GM12878 (cell line): ENCODE measurements at regions not wholly inside any gene's neighbourhood (a gene's known extent, or its start where the extent isn't known, plus 50 kb on each side); places are given as distances from the start of the nearest gene placed in this dataset.

Source experiments
- ATAC-seq: fragments of 200-7000 bp; cut with Tn5 transposase; 3 replicates; pipeline ENCODE4 v1.9.1; 2020; ENCODE audit warnings: mild to moderate bottlenecking, moderate library complexity
- BruUV-seq: library from RNA; stranded (reverse); fragments of 400-500 nt; replicated peaks from 2 replicates; lab custom pipeline; 2021; lab: Mats Ljungman, UMichigan
- CTCF ChIA-PET: fragments of 300-600 bp; sonication (Branson Sonifier 250); formaldehyde crosslinking; extraction: SDS; loops from one replicate; lab custom pipeline; 2021; ENCODE audit warnings: inconsistent platforms; lab: Yijun Ruan, JAX
- POLR2A ChIA-PET: fragments of 350-600 bp; formaldehyde crosslinking; extraction: SDS; loops from one replicate; lab custom pipeline; 2021; ENCODE audit warnings: inconsistent platforms; lab: Charles Lee
- RAD21 ChIA-PET: fragments of 300-600 bp; sonication (Branson Sonifier 250); formaldehyde crosslinking; loops from one replicate; lab custom pipeline; 2023; ENCODE audit warnings: antibody characterized with exemption; ENCODE audit not compliant: unreplicated experiment; lab: Charles Lee
- SMC1A ChIA-PET: fragments of 300-600 bp; sonication (Branson Sonifier 250); formaldehyde crosslinking; loops from one replicate; lab custom pipeline; 2023; ENCODE audit not compliant: unreplicated experiment, uncharacterized antibody; lab: Charles Lee
- DNase-seq: peaks from one replicate; pipeline ENCODE4 v3.0.0-alpha.2; 2011; ENCODE audit warnings: low read depth, low spot score
- FAIRE-seq: peaks from 3 replicates; lab custom pipeline; 2011; peaks lifted over from hg19 to GRCh38; lab: Jason Lieb, UNC
- H2AFZ ChIP-seq: 2 replicates; pipeline ENCODE4 v1.6.0; 2011; ENCODE audit warnings: low read depth, low read length, control low read depth; ENCODE audit not compliant: control insufficient read depth
- H3K27ac ChIP-seq: 2 replicates; pipeline ENCODE4 v1.5.1; 2011; ENCODE audit warnings: control low read depth; ENCODE audit not compliant: control insufficient read depth, insufficient read depth
- H3K27me3 ChIP-seq, 2 experiments: replicated peaks in 1 of 2; 2 replicates each; pipeline versions ENCODE4 v1.6.0 to v1.6.1; 2011; ENCODE audit warnings: low read length in 1 of 2; ENCODE audit not compliant: control insufficient read depth in 2 of 2, insufficient read depth in 2 of 2
- H3K36me3 ChIP-seq, 2 experiments: 2 replicates each; pipeline ENCODE4 v1.5.1; 2011; ENCODE audit warnings: low read length in 1 of 2; ENCODE audit not compliant: control insufficient read depth in 2 of 2, insufficient read depth in 2 of 2
- H3K4me1 ChIP-seq: 2 replicates; pipeline ENCODE4 v1.6.1; 2011; ENCODE audit warnings: mild to moderate bottlenecking, low read length, moderate library complexity, mixed read lengths; ENCODE audit not compliant: control insufficient read depth, insufficient read depth
- H3K4me2 ChIP-seq: 2 replicates; pipeline ENCODE4 v1.6.0; 2011; ENCODE audit warnings: control low read depth; ENCODE audit not compliant: control insufficient read depth, insufficient read depth
- H3K4me3 ChIP-seq: fragments of 200-600 bp; sonication (generic); 2 replicates; pipeline ENCODE4 v1.5.1; 2016
- H3K79me2 ChIP-seq: 2 replicates; pipeline ENCODE4 v1.6.0; 2011; ENCODE audit warnings: low read length; ENCODE audit not compliant: control insufficient read depth, insufficient read depth
- H3K9ac ChIP-seq: 2 replicates; pipeline ENCODE4 v1.8.0; 2011; ENCODE audit warnings: low read length, control low read depth, mixed read lengths; ENCODE audit not compliant: control insufficient read depth, insufficient read depth
- H3K9me3 ChIP-seq: replicated peaks from 3 replicates; pipeline ENCODE4 v1.5.1; 2011; ENCODE audit warnings: mild to moderate bottlenecking, low read length; ENCODE audit not compliant: control insufficient read depth, insufficient read depth
- H4K20me1 ChIP-seq: 2 replicates; pipeline ENCODE4 v1.6.0; 2011; ENCODE audit not compliant: control insufficient read depth, insufficient read depth
- BMI1 ChIP-seq: fragments of 450-650 bp; IDR thresholded peaks from 2 replicates; pipeline ENCODE4 v1.6.1; 2016; ENCODE audit warnings: mild to moderate bottlenecking, moderate library complexity, borderline replicate concordance
- CEBPB ChIP-seq, 2 experiments: fragments of 150-350 bp in 1 of 2; IDR thresholded peaks; 2 replicates each; pipeline ENCODE4 v1.6.1; 2012 to 2014; ENCODE audit warnings: low read depth in 2 of 2, low read length in 2 of 2, borderline replicate concordance in 1 of 2, inconsistent platforms in 1 of 2
- CREB1 ChIP-seq: IDR thresholded peaks from 2 replicates; pipeline ENCODE4 v1.6.1; 2012; ENCODE audit warnings: low read depth, mild to moderate bottlenecking, inconsistent platforms
- ESRRA ChIP-seq: IDR thresholded peaks from 2 replicates; pipeline ENCODE4 v1.6.1; 2012; ENCODE audit warnings: mild to moderate bottlenecking, low read length, improper control_type of control experiment
- HDGF ChIP-seq: fragments of 450-650 bp; IDR thresholded peaks from 2 replicates; pipeline ENCODE4 v1.6.1; 2016; ENCODE audit warnings: antibody characterized with exemption
- NFXL1 ChIP-seq: fragments of 450-650 bp; IDR thresholded peaks from 2 replicates; pipeline ENCODE4 v1.6.1; 2017; ENCODE audit warnings: antibody characterized with exemption, mild to moderate bottlenecking, borderline replicate concordance
- NR2F1 ChIP-seq: fragments of 450-650 bp; conservative IDR thresholded peaks from 2 replicates; pipeline ENCODE4 v1.6.1; 2017; ENCODE audit warnings: mild to moderate bottlenecking
- SMARCA5 ChIP-seq: fragments of 450-650 bp; IDR thresholded peaks from 2 replicates; pipeline ENCODE4 v1.6.1; 2017; ENCODE audit warnings: mild to moderate bottlenecking
- ZNF384 ChIP-seq: IDR thresholded peaks from 2 replicates; pipeline ENCODE4 v1.6.1; 2012; ENCODE audit warnings: low read depth, mild to moderate bottlenecking, low read length, improper control_type of control experiment, borderline replicate concordance
- ZNF622 ChIP-seq: fragments of 450-650 bp; IDR thresholded peaks from 2 replicates; pipeline ENCODE4 v1.6.1; 2017; ENCODE audit warnings: mild to moderate bottlenecking, inconsistent platforms
- WGBS: methylation state at CpG from one replicate; pipeline ENCODE4 v1.1.6; 2016; ENCODE audit warnings: low lambda C conversion rate; ENCODE audit not compliant: insufficient replicate concordance, insufficient coverage; ENCODE audit errors: missing lambda C conversion rate; 5-methylcytosine and 5-hydroxymethylcytosine counted together
- in situ Hi-C: fragments of 300-500 bp; cut with MboI; formaldehyde crosslinking; loops from 9 replicates; pipeline ENCODE4 v1.14.3; 2018; ENCODE audit warnings: mixed read lengths
- intact Hi-C: fragments of 100-400 bp; cut with micrococcal nuclease; formaldehyde crosslinking; loops from one replicate; pipeline ENCODE4 v1.14.2; 2022; ENCODE audit not compliant: unreplicated experiment
- TF ChIP-seq, protein P1 (sequence below): IDR thresholded peaks from 2 replicates; pipeline ENCODE4 v1.6.1; 2011; ENCODE audit warnings: low read depth, low read length, improper control_type of control experiment, borderline replicate concordance

DNA sequence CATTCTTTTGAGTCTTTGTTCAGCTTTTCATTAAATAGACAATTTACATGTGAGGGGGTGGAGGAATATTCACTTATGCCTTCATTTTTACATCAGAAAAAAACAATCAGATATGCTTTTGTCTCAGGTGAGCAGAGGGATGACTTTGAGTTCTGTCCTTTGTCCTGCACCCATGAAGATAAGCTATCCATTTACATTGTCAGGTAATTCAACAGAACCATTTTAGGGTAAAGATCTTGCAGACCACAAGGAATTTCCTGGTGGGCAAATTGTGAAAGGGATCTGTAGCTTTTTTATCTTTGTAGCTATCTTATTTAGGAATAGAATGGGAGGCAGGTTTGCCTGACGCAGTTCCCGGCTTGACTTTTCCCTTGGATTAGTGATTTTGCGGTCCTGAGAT is 242.7 kb upstream of the IRF2BP2 start:
- Histone ChIP-seq H3K4me3 (no peak overlapping the region), H4K20me1 (no peaks in the 10 kb centered on the region), H3K9me3 (no peaks in the 10 kb centered on the region), H3K4me1 (peaks cover 22% of the 10 kb centered on the region), H3K9ac (no peak overlapping the region), H3K4me2 (no peak overlapping the region), H3K36me3 (no peaks in the 10 kb centered on the region), H2AFZ (no peak overlapping the region), H3K27me3 (no peaks in the 10 kb centered on the region), H3K79me2 (no peaks in the 10 kb centered on the region), H3K27ac (no peak overlapping the region)
- ChIA-PET RAD21 (interaction anchor here (1.0 kb wide), 1 partner anchor 84 kb away, joined by 3 read pairs; no protein-coding TSS in a partner anchor), POLR2A (interaction anchor here (1.2 kb wide), 1 partner anchor 10 kb away, joined by 5 read pairs; no protein-coding TSS in a partner anchor), SMC1A (interaction anchor here (1.0 to 2.9 kb wide), 5 partner anchors 7 to 105 kb away, joined by 3 to 7 read pairs (median 4); no protein-coding TSS in a partner anchor), CTCF (interaction anchor here (1.0 to 1.4 kb wide), 4 partner anchors 9 to 29 kb away, joined by 3 to 4 read pairs (median 3); no protein-coding TSS in a partner anchor)
- in situ Hi-C loops (no loop called here), intact Hi-C loops (no loop called here)
- no TSS peak for BruUV-seq
- WGBS = 98% methylated on average over 3 of the region's 3 CpGs
- FAIRE-seq (no peak), ATAC-seq (no peak), DNase-seq (no peak)
- no peak for TF ChIP-seq CEBPB (IDR thresholded peaks at IDR 0.05; ENCODE audit: borderline replicate concordance in 1 of 2, low read depth in 2 of 2, low read length in 2 of 2)
- TF ChIP-seq NFXL1 = no peak
- no peak for TF ChIP-seq HDGF

DNA sequence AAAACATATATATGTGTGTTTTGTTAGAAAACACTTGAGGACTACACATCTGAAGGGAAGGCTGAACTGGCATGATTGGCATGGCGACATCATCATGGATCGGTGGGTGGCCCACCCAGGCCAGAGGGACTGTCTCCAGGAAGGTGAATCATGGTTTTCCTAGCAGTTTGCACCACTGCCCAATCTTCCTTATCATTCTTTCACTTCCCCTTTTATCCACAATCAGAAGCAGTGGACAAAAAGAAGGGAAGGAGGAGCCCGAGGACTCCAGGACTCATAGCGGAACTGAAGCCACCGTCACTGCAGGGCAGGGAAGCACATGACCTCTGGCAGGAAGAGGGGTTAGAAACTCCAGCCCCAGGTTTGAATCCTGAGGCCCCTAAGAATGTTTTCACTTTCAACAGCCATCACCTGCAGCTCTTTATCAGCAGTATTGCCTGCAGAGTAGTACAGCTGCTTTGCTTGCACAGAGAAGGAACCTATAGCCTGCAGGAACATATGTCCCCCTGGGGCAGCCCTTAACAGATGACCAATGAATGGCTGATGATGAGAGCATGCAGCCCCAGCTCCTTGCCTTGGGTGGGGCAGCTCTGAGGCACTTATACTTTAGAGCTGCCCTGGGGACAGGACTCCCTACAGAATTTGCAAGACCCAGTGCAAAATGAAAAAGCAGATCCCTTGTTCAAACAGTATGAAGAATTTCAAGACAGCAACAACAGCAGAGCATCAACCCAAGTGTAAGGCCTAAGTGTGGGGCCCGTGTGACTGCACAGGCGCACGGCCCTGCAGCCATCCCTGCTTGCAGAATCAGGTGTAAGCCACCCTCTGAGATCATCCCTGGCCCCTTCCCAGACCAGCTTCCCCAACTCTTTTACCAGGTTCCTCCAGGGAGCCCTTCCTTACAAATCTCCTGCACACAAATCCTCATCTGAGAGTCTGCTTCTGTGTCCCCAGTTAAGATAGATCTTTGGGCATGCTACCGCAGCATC is 241.8 kb upstream of the IRF2BP2 start:
- FAIRE-seq (no peak), ATAC-seq (peak; percentile 72), DNase-seq (no peak)
- RAD21 ChIA-PET = interaction anchor here (0.6 to 1.4 kb wide), 5 partner anchors 12 to 127 kb away, joined by 3 to 4 read pairs (median 4); no protein-coding TSS in a partner anchor
- 0 out of 2 replicates have a peak overlapping the region, but pooled peaks have one; percentile 10 for H3K27ac ChIP-seq
- BruUV-seq = no TSS peak
- H3K9me3 ChIP-seq = no peaks in the 10 kb centered on the region
- POLR2A ChIA-PET = no interaction called here
- intact Hi-C loops (no loop called here), in situ Hi-C loops (no loop called here)
- no peak overlapping the region for H3K9ac ChIP-seq
- CTCF ChIA-PET = interaction anchor here (1.1 to 1.9 kb wide), 3 partner anchors 10 to 25 kb away, joined by 3 to 5 read pairs (median 3); no protein-coding TSS in a partner anchor
- peaks cover 27% of the 10 kb centered on the region for H3K4me1 ChIP-seq
- H2AFZ ChIP-seq = no peak overlapping the region
- 67% methylated on average over 9 of the region's 9 CpGs for WGBS
- H3K4me2 ChIP-seq = peak overlapping the region; percentile 5
- no peaks in the 10 kb centered on the region for H3K36me3 ChIP-seq
- H3K27me3 ChIP-seq = no peaks in the 10 kb centered on the region
- H4K20me1 ChIP-seq = no peaks in the 10 kb centered on the region
- H3K4me3 ChIP-seq = no peak overlapping the region
- SMC1A ChIA-PET = interaction anchor here (0.6 to 2.9 kb wide), 9 partner anchors 8 to 126 kb away, joined by 3 to 7 read pairs (median 4); no protein-coding TSS in a partner anchor
- H3K79me2 ChIP-seq = no peaks in the 10 kb centered on the region
- TF ChIP-seq BMI1 (no peak), NR2F1 (peak; percentile 62; the same call in 1 of the 2 replicates), ESRRA (no peak), ZNF384 (no peak), SMARCA5 (peak; percentile 46; the same call in 1 of the 2 replicates), CREB1 (peak; percentile 36; the same call in 1 of the 2 replicates), ZNF622 (no peak)
- TF ChIP-seq, protein P1, sequence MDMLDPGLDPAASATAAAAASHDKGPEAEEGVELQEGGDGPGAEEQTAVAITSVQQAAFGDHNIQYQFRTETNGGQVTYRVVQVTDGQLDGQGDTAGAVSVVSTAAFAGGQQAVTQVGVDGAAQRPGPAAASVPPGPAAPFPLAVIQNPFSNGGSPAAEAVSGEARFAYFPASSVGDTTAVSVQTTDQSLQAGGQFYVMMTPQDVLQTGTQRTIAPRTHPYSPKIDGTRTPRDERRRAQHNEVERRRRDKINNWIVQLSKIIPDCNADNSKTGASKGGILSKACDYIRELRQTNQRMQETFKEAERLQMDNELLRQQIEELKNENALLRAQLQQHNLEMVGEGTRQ = no peak
